RKO (cell line): ENCODE measurements at regions not wholly inside any gene's neighbourhood (a gene's known extent, or its start where the extent isn't known, plus 50 kb on each side); places are given as distances from the start of the nearest gene placed in this dataset.

ENCODE experiments used
- DNase-seq: peaks from one replicate; pipeline ENCODE4 v3.0.0-alpha.2; 2016; ENCODE audit warnings: low spot score

GRCh38 chr14:85224241-85224640 is 305.7 kb upstream of the FLRT2 start:
- DNase-seq = no peak

- peak; percentile 6 for DNase-seq
Observed at GRCh38 chr14:85233756-85234155, 296.2 kb upstream of the FLRT2 start.

- DNase-seq = peak; percentile 1
Observed at GRCh38 chr14:85234156-85235025, 295.6 kb upstream of the FLRT2 start.

GRCh38 chr14:85235868-85236267 is 294.1 kb upstream of the FLRT2 start:
- no peak for DNase-seq

GRCh38 chr14:85236296-85236695 is 293.6 kb upstream of the FLRT2 start:
- no peak for DNase-seq

GRCh38 chr14:85239791-85240190 is 290.2 kb upstream of the FLRT2 start:
- no peak for DNase-seq

- DNase-seq = no peak
Observed at GRCh38 chr14:85241022-85241855, 288.7 kb upstream of the FLRT2 start.

GRCh38 chr14:85242666-85243065 is 287.3 kb upstream of the FLRT2 start:
- DNase-seq = no peak

GRCh38 chr14:85243321-85243720 is 286.6 kb upstream of the FLRT2 start:
- DNase-seq = no peak

- DNase-seq = no peak
Observed at GRCh38 chr14:85247071-85247470, 282.9 kb upstream of the FLRT2 start.

- DNase-seq = no peak
Observed at GRCh38 chr14:85248881-85249635, 280.9 kb upstream of the FLRT2 start.

- no peak for DNase-seq
Observed at GRCh38 chr14:85250414-85251189, 279.3 kb upstream of the FLRT2 start.

- DNase-seq = peak; percentile 34
Observed at GRCh38 chr14:85252011-85252410, 277.9 kb upstream of the FLRT2 start.

GRCh38 chr14:85254711-85255110 is 275.2 kb upstream of the FLRT2 start:
- DNase-seq = no peak

GRCh38 chr14:85257287-85257686 is 272.7 kb upstream of the FLRT2 start:
- no peak for DNase-seq

- no peak for DNase-seq
Observed at GRCh38 chr14:85263916-85264675, 265.8 kb upstream of the FLRT2 start.

GRCh38 chr14:85273099-85273677 is 256.8 kb upstream of the FLRT2 start:
- DNase-seq = no peak

GRCh38 chr14:85273952-85274351 is 256.0 kb upstream of the FLRT2 start:
- DNase-seq = no peak

- no peak for DNase-seq
Observed at GRCh38 chr14:85276161-85276978, 253.6 kb upstream of the FLRT2 start.

- DNase-seq = no peak
Observed at GRCh38 chr14:85276979-85277228, 253.0 kb upstream of the FLRT2 start.
